ENCODE measurements at regions not wholly inside any gene's neighbourhood (a gene's known extent, or its start where the extent isn't known, plus 50 kb on each side); places are given as distances from the start of the nearest gene placed in this dataset.

- TF ChIP-seq CTCF (IDR thresholded peaks at IDR 0.05; ENCODE audit: insufficient read depth, low read depth, low read length) = no peak
- no peak for TF ChIP-seq EZH2 (IDR thresholded peaks at IDR 0.05; ENCODE audit: insufficient read depth, low read length)
Measured at GRCh38 chr10:56068040-56068439, 293.0 kb downstream of the ZWINT start.

Data from astrocyte (in vitro differentiated cells and primary cell).